ENCODE measurements at regions not wholly inside any gene's neighbourhood (a gene's known extent, or its start where the extent isn't known, plus 50 kb on each side); places are given as distances from the start of the nearest gene placed in this dataset.

- H3K4me1 ChIP-seq (ENCODE audit: control insufficient read depth in 1 of 2, insufficient read depth in 2 of 2, low read length in 2 of 2) = no peaks in the 10 kb centered on the region
- no peaks in the 10 kb centered on the region for H3K27me3 ChIP-seq (ENCODE audit: control insufficient read depth in 2 of 2, insufficient read depth in 2 of 2, low read length in 2 of 2)
- Mint-ChIP-seq H3K27ac (no peak overlapping the region), H3K4me1 (no peaks in the 10 kb centered on the region), H3K9me3 (peaks cover 0 to 16% (median 8%) of the 10 kb centered on the region in 7 donors), H3K27me3 (ENCODE audit: low read depth in 3 of 3) (no peaks in the 10 kb centered on the region), H3K36me3 (no peaks in the 10 kb centered on the region), H3K4me3 (no peak overlapping the region)
- H3K36me3 ChIP-seq (replicated peaks in 1 of 2; ENCODE audit: control insufficient read depth in 1 of 2, insufficient read depth in 2 of 2, low read length in 2 of 2) = no peaks in the 10 kb centered on the region
- no peak overlapping the region for H3K4me3 ChIP-seq (replicated peaks in 1 of 3; ENCODE audit: low read depth in 2 of 3, low read length in 3 of 3)
- TF ChIP-seq CTCF (IDR thresholded peaks at IDR 0.05) = no peak
- H3K27ac ChIP-seq (ENCODE audit: low read depth in 1 of 2, low read length in 2 of 2) = no peak overlapping the region
- no peak for DNase-seq
- H3K9ac ChIP-seq (ENCODE audit: insufficient read depth, low read length, poor library complexity, severe bottlenecking) = no peak overlapping the region
- no peak overlapping the region for H2AFZ ChIP-seq (ENCODE audit: insufficient read depth, low read depth, low read length, poor library complexity, severe bottlenecking)
- H3K9me3 ChIP-seq (replicated peaks in 1 of 2; ENCODE audit: control insufficient read depth in 1 of 2, insufficient read depth in 1 of 2, low read length in 2 of 2) = peaks cover 0 to 3% of the 10 kb centered on the region in 2 donors
- H4K20me1 ChIP-seq (ENCODE audit: insufficient read depth, low read length) = no peaks in the 10 kb centered on the region
- H3K79me2 ChIP-seq (ENCODE audit: insufficient read depth, low read length) = no peaks in the 10 kb centered on the region
- 100% methylated on average over 1 of the region's 4 CpGs for WGBS (ENCODE audit: insufficient coverage)
- intact Hi-C loops (cut with micrococcal nuclease) = no loop called here
- H3K4me2 ChIP-seq (replicated peaks; ENCODE audit: extremely low read depth, low read length, poor library complexity, severe bottlenecking) = no peak overlapping the region
Observed at GRCh38 chr4:13236485-13236884, 247.7 kb downstream of the RAB28 start.

GRCh38 chr4:13233755-13234154, 250.4 kb downstream of the RAB28 start:
- no peaks in the 10 kb centered on the region for H3K36me3 ChIP-seq (replicated peaks in 1 of 2; ENCODE audit: control insufficient read depth in 1 of 2, insufficient read depth in 2 of 2, low read length in 2 of 2)
- no peaks in the 10 kb centered on the region for H4K20me1 ChIP-seq (ENCODE audit: insufficient read depth, low read length)
- Mint-ChIP-seq H3K9me3 (peaks cover 1 to 17% (median 11%) of the 10 kb centered on the region in 7 donors), H3K36me3 (no peaks in the 10 kb centered on the region), H3K4me1 (no peaks in the 10 kb centered on the region), H3K4me3 (no peak overlapping the region), H3K27me3 (ENCODE audit: low read depth in 3 of 3) (no peaks in the 10 kb centered on the region), H3K27ac (no peak overlapping the region)
- DNase-seq = no peak
- H2AFZ ChIP-seq (ENCODE audit: insufficient read depth, low read depth, low read length, poor library complexity, severe bottlenecking) = no peak overlapping the region
- peaks cover 3 to 4% of the 10 kb centered on the region in 2 donors for H3K9me3 ChIP-seq (replicated peaks in 1 of 2; ENCODE audit: control insufficient read depth in 1 of 2, insufficient read depth in 1 of 2, low read length in 2 of 2)
- intact Hi-C loops (cut with micrococcal nuclease) = no loop called here
- no CpG with 5 or more reads among the region's 1 CpG for WGBS (ENCODE audit: insufficient coverage)
- no peaks in the 10 kb centered on the region for H3K79me2 ChIP-seq (ENCODE audit: insufficient read depth, low read length)
- no peaks in the 10 kb centered on the region for H3K27me3 ChIP-seq (ENCODE audit: control insufficient read depth in 2 of 2, insufficient read depth in 2 of 2, low read length in 2 of 2)
- no peak overlapping the region for H3K27ac ChIP-seq (ENCODE audit: low read depth in 1 of 2, low read length in 2 of 2)
- H3K9ac ChIP-seq (ENCODE audit: insufficient read depth, low read length, poor library complexity, severe bottlenecking) = no peak overlapping the region
- no peaks in the 10 kb centered on the region for H3K4me1 ChIP-seq (ENCODE audit: control insufficient read depth in 1 of 2, insufficient read depth in 2 of 2, low read length in 2 of 2)
- no peak overlapping the region for H3K4me3 ChIP-seq (replicated peaks in 1 of 3; ENCODE audit: low read depth in 2 of 3, low read length in 3 of 3)
- no peak overlapping the region for H3K4me2 ChIP-seq (replicated peaks; ENCODE audit: extremely low read depth, low read length, poor library complexity, severe bottlenecking)
- TF ChIP-seq CTCF (IDR thresholded peaks at IDR 0.05) = no peak
